HG03565 (cell line): ENCODE measurements at regions not wholly inside any gene's neighbourhood (a gene's known extent, or its start where the extent isn't known, plus 50 kb on each side); places are given as distances from the start of the nearest gene placed in this dataset.
"Not testable (repeated sequence)": the region's sequence is repeated elsewhere in the genome, so short reads cannot be mapped to it uniquely, and the experiment has no call there.

Experiments used
- ATAC-seq: cut with Tn5 transposase; IDR thresholded peaks from one replicate; pipeline ENCODE4 v1.9.1; 2021; ENCODE audit warnings: mild to moderate bottlenecking, moderate library complexity; ENCODE audit not compliant: unreplicated experiment

DNA sequence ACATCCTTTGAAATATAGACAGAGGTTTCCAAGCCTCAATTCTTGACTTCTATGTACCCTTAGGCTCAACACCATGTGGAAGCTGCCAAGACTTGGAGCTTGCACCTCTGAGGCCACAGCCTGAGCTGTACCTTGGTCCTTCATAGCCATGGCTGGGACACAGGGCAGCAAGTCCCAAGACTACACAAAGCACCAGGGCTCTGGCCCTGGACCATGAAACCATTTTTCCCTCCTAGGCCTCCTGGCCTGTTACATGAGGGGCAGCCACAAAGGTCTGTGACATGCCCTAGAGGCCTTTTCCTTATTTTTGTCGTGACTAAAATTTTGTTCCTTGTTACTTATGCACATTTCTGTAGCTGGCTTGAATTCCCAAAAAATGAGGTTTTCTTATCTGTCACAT lies 953.1 kb upstream of the ADGRL4 start:
- ATAC-seq = no peak

GRCh38 chr1:79955966-79956365 lies 949.4 kb upstream of the ADGRL4 start:
- no peak for ATAC-seq

- no peak for ATAC-seq
These were observed 944.0 kb upstream of the ADGRL4 start for GRCh38 chr1:79950511-79950910.

GRCh38 chr1:79945391-79945790 lies 938.9 kb upstream of the ADGRL4 start:
- no peak for ATAC-seq

GRCh38 chr1:79929356-79929755 lies 922.8 kb upstream of the ADGRL4 start:
- ATAC-seq = no peak

DNA sequence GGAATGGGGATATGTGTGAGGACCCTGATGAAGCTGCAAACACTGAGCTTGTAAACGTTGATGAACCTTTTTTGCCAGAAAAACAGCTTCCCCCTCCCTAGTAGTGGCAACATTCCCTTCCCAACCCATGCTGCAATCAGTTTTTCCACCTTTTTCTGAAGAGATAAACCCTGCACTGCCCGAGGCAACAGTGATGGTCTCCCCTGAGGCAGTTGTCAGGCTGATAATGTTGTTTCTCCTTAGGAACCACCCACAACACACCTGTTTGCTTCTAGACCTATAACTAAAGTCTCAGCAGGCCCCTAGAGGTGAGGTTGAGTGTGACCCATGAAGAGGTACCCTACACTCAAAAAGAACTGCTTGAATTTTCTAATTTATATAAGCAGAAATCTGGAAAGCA lies 922.4 kb upstream of the ADGRL4 start:
- ATAC-seq = no peak

- no peak for ATAC-seq
These were observed 914.6 kb upstream of the ADGRL4 start for GRCh38 chr1:79920960-79921669.

DNA sequence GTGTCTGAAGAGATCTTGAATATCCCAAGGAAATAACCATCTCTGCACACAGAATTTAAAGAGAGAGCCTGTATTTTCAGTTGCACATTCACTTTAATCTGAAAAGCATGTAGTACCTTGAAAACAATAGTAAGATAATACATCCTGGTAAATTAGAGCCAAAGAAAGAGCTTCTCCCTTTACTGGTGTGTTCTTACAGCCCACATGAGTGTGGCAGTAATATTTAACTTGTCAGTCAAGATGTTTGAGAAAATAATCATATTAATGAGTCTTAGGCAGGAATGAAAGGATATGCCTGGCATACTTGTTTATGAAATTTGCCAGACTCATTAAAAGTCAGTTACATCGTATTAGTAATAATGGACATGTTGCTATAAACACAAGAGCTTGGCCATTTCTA lies 908.4 kb upstream of the ADGRL4 start:
- no peak for ATAC-seq

GRCh38 chr1:79912813-79913212 lies 906.3 kb upstream of the ADGRL4 start:
- no peak for ATAC-seq

GRCh38 chr1:79903321-79903720 lies 896.8 kb upstream of the ADGRL4 start:
- no peak for ATAC-seq

GRCh38 chr1:79902418-79902817 lies 895.9 kb upstream of the ADGRL4 start:
- no peak for ATAC-seq

DNA sequence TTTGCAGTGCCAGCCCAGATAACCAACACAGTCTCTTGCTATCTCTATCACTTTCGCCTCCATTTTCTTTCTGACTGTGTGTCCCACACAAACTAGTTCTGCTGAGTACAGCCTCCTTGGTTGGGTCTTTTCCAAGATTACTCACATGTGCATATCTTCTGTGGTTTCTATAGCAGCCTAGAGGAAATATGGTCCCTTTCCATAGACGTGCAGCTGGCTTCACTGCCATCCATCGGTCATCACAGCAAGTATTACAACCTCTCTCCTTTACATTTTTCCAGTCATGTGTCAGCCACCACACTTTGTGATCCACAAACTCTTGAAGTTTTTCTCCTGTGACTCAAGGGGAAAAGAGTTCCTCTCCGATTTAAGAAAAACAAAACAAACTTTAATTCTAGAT lies 893.4 kb upstream of the ADGRL4 start:
- ATAC-seq = no peak

DNA sequence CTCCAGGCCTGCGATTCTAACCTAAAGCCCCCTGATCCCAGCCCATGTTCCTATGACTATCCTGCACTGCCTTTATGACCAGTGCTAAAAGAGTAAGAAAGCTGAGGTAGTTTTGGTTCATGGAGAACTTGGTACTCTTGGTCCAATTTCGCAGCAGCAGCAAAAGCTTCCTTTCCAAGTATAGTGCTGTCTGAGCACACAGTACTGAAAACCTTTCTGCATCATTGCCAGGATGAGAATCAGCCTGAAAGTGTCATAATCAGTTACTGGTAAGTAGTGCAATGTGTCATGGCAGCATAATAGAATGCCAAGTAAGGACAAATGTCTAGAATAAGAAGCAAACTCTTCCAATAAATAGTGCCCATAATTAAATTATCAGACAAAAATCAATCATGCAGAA lies 889.6 kb upstream of the ADGRL4 start:
- no peak for ATAC-seq

GRCh38 chr1:79895573-79895972 lies 889.0 kb upstream of the ADGRL4 start:
- no peak for ATAC-seq

DNA sequence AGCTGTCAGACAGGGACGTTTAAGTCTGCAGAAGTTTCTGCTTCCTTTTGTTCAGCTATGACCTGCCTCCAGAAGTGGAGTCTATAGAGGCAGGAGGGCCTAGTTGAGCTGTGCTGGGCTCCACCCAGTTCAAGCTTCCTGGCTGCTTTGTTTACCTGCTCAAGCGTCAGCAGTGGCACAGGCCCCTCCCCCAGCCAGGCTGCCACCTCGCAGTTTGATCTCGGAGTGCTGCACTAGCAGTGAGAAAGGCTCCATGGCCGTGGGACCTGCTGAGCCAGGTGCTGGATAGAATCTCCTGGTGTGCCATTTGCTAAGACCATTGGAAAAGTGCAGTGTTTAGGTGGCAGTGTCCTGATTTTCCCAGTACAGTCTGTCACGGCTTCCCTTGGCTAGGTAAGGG lies 887.6 kb upstream of the ADGRL4 start:
- ATAC-seq = not testable (repeated sequence)

DNA sequence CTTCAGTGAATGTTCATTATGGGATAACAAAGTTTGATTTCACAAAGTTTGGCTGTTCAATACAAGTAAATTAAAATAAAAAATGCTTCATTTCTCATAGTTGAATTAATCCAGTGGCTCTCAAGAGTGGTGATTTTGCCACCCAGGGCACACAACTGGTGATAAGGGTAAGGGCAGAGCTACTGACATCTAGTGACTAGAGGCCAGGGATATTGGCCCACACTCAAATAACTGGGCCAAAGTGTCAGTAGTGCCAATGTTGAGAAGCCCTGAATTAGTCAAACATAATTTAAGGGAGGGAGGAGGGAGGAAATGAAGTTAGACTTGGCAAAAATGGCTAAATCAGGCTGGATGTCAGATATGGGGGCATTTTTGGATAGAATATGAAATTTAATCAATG lies 880.5 kb upstream of the ADGRL4 start:
- no peak for ATAC-seq

- ATAC-seq = no peak
These were observed 878.6 kb upstream of the ADGRL4 start for GRCh38 chr1:79885101-79885500.

DNA sequence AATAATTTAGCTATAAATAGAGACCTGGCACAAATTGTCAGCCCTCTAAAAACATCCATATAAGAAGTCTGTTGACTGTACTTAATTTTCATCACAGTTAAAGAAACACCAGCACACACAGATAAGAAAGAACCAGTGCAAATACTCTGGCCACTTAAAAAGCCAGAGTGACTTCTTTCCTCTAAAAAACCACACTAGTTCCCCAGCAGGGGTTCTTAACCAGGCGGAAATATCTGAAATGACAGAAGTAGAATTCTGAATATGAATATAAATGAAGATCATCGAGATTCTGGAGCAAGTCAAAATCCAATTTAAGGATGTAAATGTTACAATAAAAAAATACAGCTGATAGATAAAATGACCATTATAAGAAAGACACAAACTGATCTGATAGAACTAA lies 870.6 kb upstream of the ADGRL4 start:
- ATAC-seq = no peak

- ATAC-seq = no peak
These were observed 868.7 kb upstream of the ADGRL4 start for GRCh38 chr1:79875187-79875586.

DNA sequence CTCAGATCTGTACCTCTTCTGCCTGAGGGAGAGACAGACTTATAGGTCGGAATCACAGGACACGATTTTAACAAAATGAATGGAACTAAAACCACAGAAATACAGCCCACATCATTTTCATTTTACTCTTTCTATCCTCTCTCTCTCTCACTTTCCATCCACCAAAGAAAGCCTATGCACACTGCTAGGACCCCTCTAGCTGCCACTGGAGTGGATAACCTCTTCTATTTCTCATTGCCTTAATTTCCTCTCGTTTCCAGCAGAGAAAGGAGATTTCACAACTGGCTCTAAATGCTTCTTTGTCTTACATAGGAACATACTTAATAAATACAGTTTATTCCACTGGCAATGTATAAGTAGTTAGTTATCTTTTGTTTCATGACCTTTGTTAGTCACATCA lies 867.8 kb upstream of the ADGRL4 start:
- no peak for ATAC-seq

GRCh38 chr1:79859212-79859948 lies 852.9 kb upstream of the ADGRL4 start:
- no peak for ATAC-seq

GRCh38 chr1:79852004-79852403 lies 845.5 kb upstream of the ADGRL4 start:
- no peak for ATAC-seq

DNA sequence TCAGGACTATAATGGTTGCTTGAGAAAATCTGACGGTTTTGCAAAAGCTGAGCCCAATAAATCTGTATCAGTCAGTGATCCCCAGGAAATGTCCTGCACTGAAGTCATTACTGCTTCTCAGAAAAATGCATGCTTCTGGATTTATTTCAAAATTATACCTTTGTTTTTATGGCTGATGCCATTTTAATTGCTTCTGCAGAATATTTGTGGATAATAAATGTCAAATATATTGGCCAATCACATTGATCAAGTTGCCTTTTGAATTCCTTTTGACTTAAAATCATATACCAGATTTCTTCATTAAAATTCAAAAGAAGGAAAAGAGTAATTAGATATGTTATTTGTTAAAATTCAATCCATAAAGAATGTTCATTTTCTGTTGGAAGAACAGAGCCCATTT lies 842.9 kb upstream of the ADGRL4 start:
- no peak for ATAC-seq
